ENCODE measurements at regions not wholly inside any gene's neighbourhood (a gene's known extent, or its start where the extent isn't known, plus 50 kb on each side); places are given as distances from the start of the nearest gene placed in this dataset.

- Histone ChIP-seq H3K4me1 (ENCODE audit: insufficient read depth, low read length) (no peaks in the 10 kb centered on the region), H3K9me3 (ENCODE audit: low read length) (no peaks in the 10 kb centered on the region), H3K4me3 (ENCODE audit: low read length) (no peak overlapping the region), H3K27me3 (ENCODE audit: insufficient read depth, low read length, poor library complexity, severe bottlenecking) (no peaks in the 10 kb centered on the region), H3K27ac (ENCODE audit: low read depth, low read length) (no peak overlapping the region), H3K36me3 (ENCODE audit: insufficient read depth, low read length) (no peaks in the 10 kb centered on the region)
- POLR2A ChIA-PET: no interaction called here
- H3K9me3 Mint-ChIP-seq: peaks cover 0 to 4% (median 0%) of the 10 kb centered on the region in 5 donors
- CTCF ChIA-PET: no interaction called here
- H3K4me1 Mint-ChIP-seq: no peaks in the 10 kb centered on the region
- no peak overlapping the region for H3K27ac Mint-ChIP-seq
- peaks cover 0 to 3% of the 10 kb centered on the region in 2 donors for H3K27me3 Mint-ChIP-seq
- H3K36me3 Mint-ChIP-seq: no peaks in the 10 kb centered on the region
- DNase-seq: no peak
- no peak overlapping the region for H3K4me3 Mint-ChIP-seq
These were observed 389.1 kb upstream of the KIF2A start for GRCh38 chr5:61916621-61917620.

GRCh38 chr5:61918611-61919010 is 387.4 kb upstream of the KIF2A start:
- H3K27ac Mint-ChIP-seq: no peak overlapping the region
- no peaks in the 10 kb centered on the region for H3K27me3 ChIP-seq (ENCODE audit: insufficient read depth, low read length, poor library complexity, severe bottlenecking)
- no peaks in the 10 kb centered on the region for H3K4me1 Mint-ChIP-seq
- H3K4me3 Mint-ChIP-seq: no peak overlapping the region
- no peak overlapping the region for H3K4me3 ChIP-seq (ENCODE audit: low read length)
- no peak overlapping the region for H3K27ac ChIP-seq (ENCODE audit: low read depth, low read length)
- peaks cover 0 to 4% (median 0%) of the 10 kb centered on the region in 5 donors for H3K9me3 Mint-ChIP-seq
- ChIA-PET CTCF (no interaction called here), POLR2A (no interaction called here)
- H3K9me3 ChIP-seq (ENCODE audit: low read length): no peaks in the 10 kb centered on the region
- DNase-seq: no peak
- no peaks in the 10 kb centered on the region for H3K36me3 ChIP-seq (ENCODE audit: insufficient read depth, low read length)
- H3K4me1 ChIP-seq (ENCODE audit: insufficient read depth, low read length): no peaks in the 10 kb centered on the region
- peaks cover 0 to 3% of the 10 kb centered on the region in 2 donors for H3K27me3 Mint-ChIP-seq
- H3K36me3 Mint-ChIP-seq: no peaks in the 10 kb centered on the region

GRCh38 chr5:61919920-61920319 is 386.1 kb upstream of the KIF2A start:
- Mint-ChIP-seq H3K9me3 (peaks cover 0 to 4% (median 0%) of the 10 kb centered on the region in 5 donors), H3K4me3 (no peak overlapping the region), H3K4me1 (no peaks in the 10 kb centered on the region), H3K36me3 (no peaks in the 10 kb centered on the region), H3K27ac (peak overlapping the region in 1 of 8 donors; percentile 61), H3K27me3 (peaks cover 0 to 3% of the 10 kb centered on the region in 2 donors)
- Histone ChIP-seq H3K9me3 (ENCODE audit: low read length) (no peaks in the 10 kb centered on the region), H3K4me3 (ENCODE audit: low read length) (no peak overlapping the region), H3K27me3 (ENCODE audit: insufficient read depth, low read length, poor library complexity, severe bottlenecking) (no peaks in the 10 kb centered on the region), H3K27ac (ENCODE audit: low read depth, low read length) (no peak overlapping the region), H3K36me3 (ENCODE audit: insufficient read depth, low read length) (no peaks in the 10 kb centered on the region), H3K4me1 (ENCODE audit: insufficient read depth, low read length) (no peaks in the 10 kb centered on the region)
- ChIA-PET POLR2A (no interaction called here), CTCF (no interaction called here)
- no peak for DNase-seq

GRCh38 chr5:61924251-61924650 is 381.8 kb upstream of the KIF2A start:
- ChIA-PET POLR2A (no interaction called here), CTCF (no interaction called here)
- Histone ChIP-seq H3K27ac (ENCODE audit: low read depth, low read length) (no peak overlapping the region), H3K4me3 (ENCODE audit: low read length) (no peak overlapping the region), H3K36me3 (ENCODE audit: insufficient read depth, low read length) (no peaks in the 10 kb centered on the region), H3K9me3 (ENCODE audit: low read length) (no peaks in the 10 kb centered on the region), H3K27me3 (ENCODE audit: insufficient read depth, low read length, poor library complexity, severe bottlenecking) (no peaks in the 10 kb centered on the region), H3K4me1 (ENCODE audit: insufficient read depth, low read length) (no peaks in the 10 kb centered on the region)
- H3K36me3 Mint-ChIP-seq: no peaks in the 10 kb centered on the region
- H3K4me3 Mint-ChIP-seq: no peak overlapping the region
- no peaks in the 10 kb centered on the region for H3K4me1 Mint-ChIP-seq
- H3K9me3 Mint-ChIP-seq: peaks cover 0 to 9% (median 0%) of the 10 kb centered on the region in 5 donors
- no peak for DNase-seq
- peaks cover 2 to 3% of the 10 kb centered on the region in 2 donors for H3K27me3 Mint-ChIP-seq
- H3K27ac Mint-ChIP-seq: no peak overlapping the region

- H3K27me3 ChIP-seq (ENCODE audit: insufficient read depth, low read length, poor library complexity, severe bottlenecking): no peaks in the 10 kb centered on the region
- POLR2A ChIA-PET: no interaction called here
- H3K4me1 ChIP-seq (ENCODE audit: insufficient read depth, low read length): no peaks in the 10 kb centered on the region
- no peak overlapping the region for H3K4me3 Mint-ChIP-seq
- H3K36me3 Mint-ChIP-seq: no peaks in the 10 kb centered on the region
- H3K36me3 ChIP-seq (ENCODE audit: insufficient read depth, low read length): no peaks in the 10 kb centered on the region
- DNase-seq: no peak
- H3K27me3 Mint-ChIP-seq: peaks cover 0 to 4% of the 10 kb centered on the region in 2 donors
- H3K27ac ChIP-seq (ENCODE audit: low read depth, low read length): no peak overlapping the region
- H3K4me1 Mint-ChIP-seq: no peaks in the 10 kb centered on the region
- no peak overlapping the region for H3K27ac Mint-ChIP-seq
- no peaks in the 10 kb centered on the region for H3K9me3 ChIP-seq (ENCODE audit: low read length)
- H3K4me3 ChIP-seq (ENCODE audit: low read length): no peak overlapping the region
- H3K9me3 Mint-ChIP-seq: peaks cover 0 to 7% (median 2%) of the 10 kb centered on the region in 5 donors
- CTCF ChIA-PET: no interaction called here
These were observed 379.1 kb upstream of the KIF2A start for GRCh38 chr5:61926911-61927310.

GRCh38 chr5:61931236-61931635 is 374.8 kb upstream of the KIF2A start:
- H3K9me3 Mint-ChIP-seq: peaks cover 0 to 6% (median 3%) of the 10 kb centered on the region in 5 donors
- H3K27me3 Mint-ChIP-seq: peaks cover 3 to 4% of the 10 kb centered on the region in 2 donors
- DNase-seq: no peak
- H3K36me3 Mint-ChIP-seq: no peaks in the 10 kb centered on the region
- H3K4me1 Mint-ChIP-seq: no peaks in the 10 kb centered on the region
- CTCF ChIA-PET: no interaction called here
- H3K27me3 ChIP-seq (ENCODE audit: insufficient read depth, low read length, poor library complexity, severe bottlenecking): no peaks in the 10 kb centered on the region
- no peaks in the 10 kb centered on the region for H3K4me1 ChIP-seq (ENCODE audit: insufficient read depth, low read length)
- no peak overlapping the region for H3K27ac ChIP-seq (ENCODE audit: low read depth, low read length)
- H3K9me3 ChIP-seq (ENCODE audit: low read length): no peaks in the 10 kb centered on the region
- H3K27ac Mint-ChIP-seq: no peak overlapping the region
- no peak overlapping the region for H3K4me3 ChIP-seq (ENCODE audit: low read length)
- H3K36me3 ChIP-seq (ENCODE audit: insufficient read depth, low read length): no peaks in the 10 kb centered on the region
- no peak overlapping the region for H3K4me3 Mint-ChIP-seq
- POLR2A ChIA-PET: no interaction called here

GRCh38 chr5:61933787-61934626 is 372.0 kb upstream of the KIF2A start:
- no peak overlapping the region for H3K4me3 ChIP-seq (ENCODE audit: low read length)
- H3K27me3 ChIP-seq (ENCODE audit: insufficient read depth, low read length, poor library complexity, severe bottlenecking): no peaks in the 10 kb centered on the region
- H3K9me3 ChIP-seq (ENCODE audit: low read length): no peaks in the 10 kb centered on the region
- H3K36me3 ChIP-seq (ENCODE audit: insufficient read depth, low read length): no peaks in the 10 kb centered on the region
- Mint-ChIP-seq H3K4me1 (no peaks in the 10 kb centered on the region), H3K27ac (no peak overlapping the region), H3K9me3 (peaks cover 0 to 6% (median 3%) of the 10 kb centered on the region in 5 donors), H3K36me3 (no peaks in the 10 kb centered on the region), H3K27me3 (peaks cover 3 to 4% of the 10 kb centered on the region in 2 donors), H3K4me3 (no peak overlapping the region)
- H3K4me1 ChIP-seq (ENCODE audit: insufficient read depth, low read length): no peaks in the 10 kb centered on the region
- ChIA-PET POLR2A (no interaction called here), CTCF (interaction anchor here (1.2 kb wide), 1 partner anchor 24 kb away, joined by 3 read pairs; no protein-coding TSS in a partner anchor)
- no peak for DNase-seq
- H3K27ac ChIP-seq (ENCODE audit: low read depth, low read length): no peak overlapping the region

- no peak overlapping the region for H3K27ac Mint-ChIP-seq
- no peak for DNase-seq
- no peak overlapping the region for H3K4me3 Mint-ChIP-seq
- no peaks in the 10 kb centered on the region for H3K9me3 ChIP-seq (ENCODE audit: low read length)
- no peaks in the 10 kb centered on the region for H3K36me3 ChIP-seq (ENCODE audit: insufficient read depth, low read length)
- no peaks in the 10 kb centered on the region for H3K4me1 ChIP-seq (ENCODE audit: insufficient read depth, low read length)
- no peaks in the 10 kb centered on the region for H3K36me3 Mint-ChIP-seq
- H3K27ac ChIP-seq (ENCODE audit: low read depth, low read length): no peak overlapping the region
- H3K4me3 ChIP-seq (ENCODE audit: low read length): no peak overlapping the region
- no peaks in the 10 kb centered on the region for H3K27me3 ChIP-seq (ENCODE audit: insufficient read depth, low read length, poor library complexity, severe bottlenecking)
- H3K4me1 Mint-ChIP-seq: no peaks in the 10 kb centered on the region
- ChIA-PET CTCF (no interaction called here), POLR2A (no interaction called here)
- peaks cover 0 to 5% of the 10 kb centered on the region in 2 donors for H3K27me3 Mint-ChIP-seq
- no peaks in the 10 kb centered on the region for H3K9me3 Mint-ChIP-seq
These were observed 364.4 kb upstream of the KIF2A start for GRCh38 chr5:61941637-61942036.
